RWPE2 (cell line): ENCODE measurements at regions not wholly inside any gene's neighbourhood (a gene's known extent, or its start where the extent isn't known, plus 50 kb on each side); places are given as distances from the start of the nearest gene placed in this dataset.

Experiments
- ATAC-seq: fragments of 200-7000 bp; cut with Tn5 transposase; 3 replicates; pipeline ENCODE4 v1.9.1; 2021; ENCODE audit warnings: low read depth
- DNase-seq: peaks from one replicate; pipeline ENCODE4 v3.0.0-alpha.2; 2020; ENCODE audit warnings: low spot score
- H3K27ac ChIP-seq: fragments of 450-650 bp; 2 replicates; pipeline ENCODE4 v1.5.1; 2017; ENCODE audit warnings: mild to moderate bottlenecking; ENCODE audit not compliant: poor library complexity, severe bottlenecking
- H3K27me3 ChIP-seq: fragments of 250-450 bp; sonication (Bioruptor Pico); 2 replicates; pipeline ENCODE4 v1.5.1; 2021; ENCODE audit warnings: mild to moderate bottlenecking, moderate library complexity; ENCODE audit not compliant: insufficient read depth, poor library complexity, severe bottlenecking
- H3K36me3 ChIP-seq: fragments of 250-450 bp; sonication (Bioruptor Pico); 2 replicates; pipeline ENCODE4 v1.5.1; 2020; ENCODE audit warnings: low read depth, mild to moderate bottlenecking, moderate library complexity
- H3K4me1 ChIP-seq: fragments of 250-450 bp; sonication (Bioruptor Pico); 2 replicates; pipeline ENCODE4 v1.5.1; 2021; ENCODE audit warnings: mild to moderate bottlenecking, moderate library complexity; ENCODE audit not compliant: insufficient read depth, poor library complexity, severe bottlenecking
- H3K4me3 ChIP-seq: fragments of 250-450 bp; sonication (Bioruptor Pico); 2 replicates; pipeline ENCODE4 v1.5.1; 2021; ENCODE audit warnings: mild to moderate bottlenecking, moderate library complexity; ENCODE audit not compliant: severe bottlenecking
- H3K9me3 ChIP-seq: fragments of 250-450 bp; sonication (Bioruptor Pico); 2 replicates; pipeline ENCODE4 v1.5.1; 2021; ENCODE audit warnings: mild to moderate bottlenecking, moderate library complexity; ENCODE audit not compliant: severe bottlenecking
- TF ChIP-seq, protein P1 (sequence below): fragments of 450-650 bp; IDR thresholded peaks from one replicate; pipeline ENCODE4 v1.5.1; 2017; ENCODE audit warnings: mild to moderate bottlenecking, moderate library complexity; ENCODE audit not compliant: poor library complexity, severe bottlenecking

- H3K27ac ChIP-seq = no peak overlapping the region
- no peaks in the 10 kb centered on the region for H3K9me3 ChIP-seq
- H3K4me1 ChIP-seq = peaks cover 39% of the 10 kb centered on the region
- DNase-seq (no peak), ATAC-seq (no peak)
- no peak overlapping the region for H3K4me3 ChIP-seq
- no peaks in the 10 kb centered on the region for H3K36me3 ChIP-seq
- H3K27me3 ChIP-seq = no peaks in the 10 kb centered on the region
- TF ChIP-seq, protein P1, sequence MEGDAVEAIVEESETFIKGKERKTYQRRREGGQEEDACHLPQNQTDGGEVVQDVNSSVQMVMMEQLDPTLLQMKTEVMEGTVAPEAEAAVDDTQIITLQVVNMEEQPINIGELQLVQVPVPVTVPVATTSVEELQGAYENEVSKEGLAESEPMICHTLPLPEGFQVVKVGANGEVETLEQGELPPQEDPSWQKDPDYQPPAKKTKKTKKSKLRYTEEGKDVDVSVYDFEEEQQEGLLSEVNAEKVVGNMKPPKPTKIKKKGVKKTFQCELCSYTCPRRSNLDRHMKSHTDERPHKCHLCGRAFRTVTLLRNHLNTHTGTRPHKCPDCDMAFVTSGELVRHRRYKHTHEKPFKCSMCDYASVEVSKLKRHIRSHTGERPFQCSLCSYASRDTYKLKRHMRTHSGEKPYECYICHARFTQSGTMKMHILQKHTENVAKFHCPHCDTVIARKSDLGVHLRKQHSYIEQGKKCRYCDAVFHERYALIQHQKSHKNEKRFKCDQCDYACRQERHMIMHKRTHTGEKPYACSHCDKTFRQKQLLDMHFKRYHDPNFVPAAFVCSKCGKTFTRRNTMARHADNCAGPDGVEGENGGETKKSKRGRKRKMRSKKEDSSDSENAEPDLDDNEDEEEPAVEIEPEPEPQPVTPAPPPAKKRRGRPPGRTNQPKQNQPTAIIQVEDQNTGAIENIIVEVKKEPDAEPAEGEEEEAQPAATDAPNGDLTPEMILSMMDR = no peak
Observed at GRCh38 chr10:57699944-57700343, 567.8 kb downstream of the IPMK start.

DNA sequence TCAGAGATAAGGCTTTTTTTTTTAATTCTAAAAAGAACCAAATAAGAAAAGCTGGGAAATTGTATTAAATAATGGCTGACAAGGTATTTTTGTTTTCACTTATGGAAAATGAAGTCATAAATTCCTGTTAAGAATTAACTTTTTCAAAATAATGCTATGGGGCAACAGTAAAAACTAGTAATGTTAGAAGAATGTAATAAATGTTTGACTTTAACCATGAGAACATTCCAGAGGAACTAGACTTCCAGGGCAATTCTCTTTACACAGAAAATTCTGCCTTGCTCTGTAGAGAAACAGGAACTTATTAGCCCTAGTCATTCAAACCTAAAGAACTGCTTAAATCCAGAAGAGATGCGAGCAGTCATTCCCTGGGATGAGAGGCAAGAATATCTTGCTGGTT lies 571.1 kb downstream of the IPMK start:
- TF ChIP-seq, protein P1 = no peak
- peak; percentile 90 for ATAC-seq
- Histone ChIP-seq H3K9me3 (no peaks in the 10 kb centered on the region), H3K4me1 (peaks cover 49% of the 10 kb centered on the region), H3K27me3 (no peaks in the 10 kb centered on the region), H3K4me3 (no peak overlapping the region), H3K27ac (peak overlapping the region; percentile 94), H3K36me3 (no peaks in the 10 kb centered on the region)
- no peak for DNase-seq

GRCh38 chr10:57694956-57695608 lies 572.6 kb downstream of the IPMK start:
- no peaks in the 10 kb centered on the region for H3K36me3 ChIP-seq
- H3K4me3 ChIP-seq = no peak overlapping the region
- H3K4me1 ChIP-seq = peaks cover 50% of the 10 kb centered on the region
- H3K27ac ChIP-seq = peak overlapping the region; percentile 94
- no peak for ATAC-seq
- DNase-seq = no peak
- H3K9me3 ChIP-seq = no peaks in the 10 kb centered on the region
- TF ChIP-seq, protein P1 = no peak
- no peaks in the 10 kb centered on the region for H3K27me3 ChIP-seq

DNA sequence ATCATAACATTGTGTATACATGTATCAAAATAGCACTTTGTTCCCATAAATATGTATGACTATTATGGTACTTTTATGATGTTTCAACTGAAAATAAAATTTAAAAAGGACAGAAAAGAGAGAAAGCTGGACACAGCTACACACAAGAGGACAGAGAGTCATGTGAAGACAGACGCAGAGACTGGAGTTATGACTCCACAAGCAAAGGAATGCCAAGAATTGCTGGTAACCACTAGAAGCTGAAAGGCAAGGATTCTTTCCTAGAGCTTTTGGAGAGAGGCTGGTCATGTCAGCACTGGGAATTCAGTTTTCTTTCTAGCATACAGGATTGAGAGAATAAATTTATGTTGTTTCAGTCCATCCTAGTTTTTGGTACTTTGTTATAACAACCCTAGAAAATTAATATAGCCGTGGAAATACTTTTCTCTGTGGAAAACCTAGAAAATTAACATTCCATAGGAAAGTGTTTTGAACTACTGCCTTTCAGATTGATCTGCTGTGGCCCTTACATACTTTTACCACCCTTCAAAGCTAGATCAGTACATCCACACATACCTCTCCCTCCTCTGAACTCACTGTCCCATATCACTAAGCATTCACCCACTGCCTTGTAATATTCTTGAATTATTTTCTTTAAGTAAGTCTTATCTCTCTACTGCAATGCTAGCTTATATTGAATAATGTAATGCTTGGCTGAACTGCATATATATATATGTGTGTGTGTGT lies 575.3 kb downstream of the IPMK start:
- Histone ChIP-seq H3K27ac (peak overlapping the region; percentile 46), H3K4me1 (peaks cover 40% of the 10 kb centered on the region), H3K9me3 (peaks cover 1% of the 10 kb centered on the region), H3K36me3 (no peaks in the 10 kb centered on the region), H3K27me3 (no peaks in the 10 kb centered on the region), H3K4me3 (no peak overlapping the region)
- DNase-seq (no peak), ATAC-seq (peak; percentile 93)
- TF ChIP-seq, protein P1 = no peak
